ENCODE measurements at regions not wholly inside any gene's neighbourhood (a gene's known extent, or its start where the extent isn't known, plus 50 kb on each side); places are given as distances from the start of the nearest gene placed in this dataset.

- TF ChIP-seq CTCF (IDR thresholded peaks at IDR 0.05): no peak
- TF ChIP-seq POLR2A (IDR thresholded peaks at IDR 0.05): no peak
These were observed 762.3 kb downstream of the TUSC7 start for GRCh38 chr3:117471831-117472230.
